ENCODE measurements at regions not wholly inside any gene's neighbourhood (a gene's known extent, or its start where the extent isn't known, plus 50 kb on each side); places are given as distances from the start of the nearest gene placed in this dataset.
A peak's percentile ranks its signal among the peaks of the same experiment; 100 is the strongest.

DNA sequence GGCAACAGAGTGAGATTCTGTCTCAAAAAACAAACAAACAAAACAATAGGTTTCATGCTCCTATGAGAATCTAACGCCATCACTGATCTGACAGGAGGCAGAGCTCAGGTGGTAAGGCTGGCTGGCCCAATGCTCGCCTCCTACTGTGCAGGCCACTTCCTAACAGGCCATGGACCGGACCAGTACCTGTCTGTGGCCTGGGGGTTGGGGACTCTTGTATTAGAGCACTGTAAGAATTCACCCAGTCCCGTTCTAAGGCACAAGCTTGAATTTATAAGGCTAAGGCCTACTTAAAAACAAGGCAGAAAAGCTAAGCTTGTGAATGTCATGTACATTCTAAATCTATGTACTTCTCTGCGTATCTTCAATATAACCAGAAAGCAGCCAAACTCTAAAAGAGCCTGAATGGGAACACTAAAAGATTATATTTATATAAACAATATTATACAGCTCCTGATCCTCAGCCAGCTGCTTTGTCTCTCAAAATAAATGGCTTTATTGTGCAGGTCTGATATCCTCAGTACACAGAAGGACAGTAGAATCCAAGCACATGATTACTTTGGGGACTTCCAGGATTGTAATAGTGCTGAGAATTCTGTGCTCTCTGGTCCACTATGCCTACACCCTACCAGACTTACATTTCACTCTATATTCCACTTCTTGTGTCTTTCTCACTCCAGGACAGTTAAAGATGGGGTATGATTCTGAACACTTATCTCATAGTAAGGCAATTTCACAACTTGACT is 64.5 kb upstream of the DST start:
- H3K27ac Mint-ChIP-seq = no peak overlapping the region
- 100% methylated on average over 3 of the region's 5 CpGs for WGBS (ENCODE audit: insufficient coverage)
- intact Hi-C loops (cut with micrococcal nuclease) = no loop called here

DNA sequence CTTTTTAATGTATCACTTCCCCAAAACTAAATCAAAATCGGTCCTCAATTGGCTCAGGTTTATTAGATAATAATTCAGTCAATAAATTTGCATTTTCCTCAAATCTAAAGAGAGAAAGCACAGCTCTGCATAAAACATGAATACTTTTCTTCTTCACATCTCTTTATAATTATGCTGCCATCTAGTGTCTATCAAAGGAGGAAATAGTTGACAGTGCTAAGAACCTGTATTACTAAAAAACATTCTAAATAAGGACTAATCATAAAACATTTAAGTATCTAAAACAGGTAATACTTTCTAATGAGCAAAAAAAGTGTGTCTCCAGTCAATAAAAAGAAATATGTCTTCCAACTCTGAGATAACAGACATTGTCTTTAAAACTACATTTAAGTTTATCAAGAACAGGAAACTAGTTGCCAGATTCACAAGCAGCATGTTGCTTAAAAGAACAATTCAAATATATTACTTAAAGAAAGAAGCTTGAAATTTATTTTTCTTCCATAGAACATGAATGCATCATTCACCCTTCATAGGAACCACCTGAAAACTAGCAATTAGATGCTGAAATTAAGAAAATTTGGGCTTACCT is 56.5 kb upstream of the DST start:
- CTCF ChIA-PET = interaction anchor here (1.4 to 2.2 kb wide), 4 partner anchors 10 to 31 kb away, joined by 3 to 10 read pairs (median 4); no protein-coding TSS in a partner anchor
- ATAC-seq (ENCODE audit: low read depth) (no peak), DNase-seq (no peak)
- no peak overlapping the region for H3K4me3 Mint-ChIP-seq
- Histone ChIP-seq H4K20me1 (ENCODE audit: control insufficient read depth, insufficient read depth, low read length, poor library complexity, severe bottlenecking) (no peaks in the 10 kb centered on the region), H3K9ac (ENCODE audit: low read length) (no peak overlapping the region), H3K4me2 (replicated peaks; ENCODE audit: low read depth, low read length, poor library complexity, severe bottlenecking) (no peak overlapping the region), H3K36me3 (replicated peaks in 1 of 2; ENCODE audit: control extremely low read depth in 1 of 2, control insufficient read depth in 1 of 2, extremely low read depth in 1 of 2, insufficient read depth in 2 of 2, low read length in 1 of 2) (no peaks in the 10 kb centered on the region), H3K79me2 (ENCODE audit: control insufficient read depth, insufficient read depth, low read length) (no peaks in the 10 kb centered on the region), H2AFZ (ENCODE audit: insufficient read depth, low read depth, low read length, poor library complexity, severe bottlenecking) (no peak overlapping the region), H3K4me3 (ENCODE audit: control extremely low read depth in 1 of 5, extremely low read depth in 1 of 5, insufficient read depth in 1 of 5, low read depth in 2 of 5, low read length in 4 of 5) (no peak overlapping the region), H3K27ac (ENCODE audit: low read length in 2 of 2) (no peak overlapping the region), H3K27me3 (replicated peaks in 1 of 4; ENCODE audit: control extremely low read depth in 1 of 4, control insufficient read depth in 3 of 4, insufficient read depth in 4 of 4, low read length in 3 of 4) (no peaks in the 10 kb centered on the region), H3K9me3 (ENCODE audit: control extremely low read depth in 1 of 3, control insufficient read depth in 2 of 3, insufficient read depth in 1 of 3, low read length in 2 of 3) (no peaks in the 10 kb centered on the region), H3K4me1 (ENCODE audit: control insufficient read depth in 2 of 2, insufficient read depth in 2 of 2, low read length in 2 of 2) (no peaks in the 10 kb centered on the region)
- H3K27me3 Mint-ChIP-seq = no peaks in the 10 kb centered on the region
- intact Hi-C loops (cut with micrococcal nuclease) = loop anchor here (5.0 kb wide), 1 partner anchor 342 kb away; no protein-coding TSS in a partner anchor
- H3K27ac Mint-ChIP-seq = no peak overlapping the region
- WGBS (ENCODE audit: insufficient coverage) = no CpG with 5 or more reads among the region's 1 CpG
- no peaks in the 10 kb centered on the region for H3K4me1 Mint-ChIP-seq
- peaks cover 2% of the 10 kb centered on the region for H3K9me3 Mint-ChIP-seq (ENCODE audit: insufficient read depth)
- TF ChIP-seq, protein P1, sequence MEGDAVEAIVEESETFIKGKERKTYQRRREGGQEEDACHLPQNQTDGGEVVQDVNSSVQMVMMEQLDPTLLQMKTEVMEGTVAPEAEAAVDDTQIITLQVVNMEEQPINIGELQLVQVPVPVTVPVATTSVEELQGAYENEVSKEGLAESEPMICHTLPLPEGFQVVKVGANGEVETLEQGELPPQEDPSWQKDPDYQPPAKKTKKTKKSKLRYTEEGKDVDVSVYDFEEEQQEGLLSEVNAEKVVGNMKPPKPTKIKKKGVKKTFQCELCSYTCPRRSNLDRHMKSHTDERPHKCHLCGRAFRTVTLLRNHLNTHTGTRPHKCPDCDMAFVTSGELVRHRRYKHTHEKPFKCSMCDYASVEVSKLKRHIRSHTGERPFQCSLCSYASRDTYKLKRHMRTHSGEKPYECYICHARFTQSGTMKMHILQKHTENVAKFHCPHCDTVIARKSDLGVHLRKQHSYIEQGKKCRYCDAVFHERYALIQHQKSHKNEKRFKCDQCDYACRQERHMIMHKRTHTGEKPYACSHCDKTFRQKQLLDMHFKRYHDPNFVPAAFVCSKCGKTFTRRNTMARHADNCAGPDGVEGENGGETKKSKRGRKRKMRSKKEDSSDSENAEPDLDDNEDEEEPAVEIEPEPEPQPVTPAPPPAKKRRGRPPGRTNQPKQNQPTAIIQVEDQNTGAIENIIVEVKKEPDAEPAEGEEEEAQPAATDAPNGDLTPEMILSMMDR (IDR thresholded peaks at IDR 0.05) = peak; percentile 40
- TF ChIP-seq EZH2 (IDR thresholded peaks at IDR 0.05; ENCODE audit: borderline replicate concordance, insufficient read depth, low read depth, low read length, poor library complexity, severe bottlenecking) = no peak
- POLR2A ChIA-PET = no interaction called here

More for the DNA sequence above, 64.5 kb upstream of the DST start:
- Histone ChIP-seq H3K9ac (ENCODE audit: low read length) (no peak overlapping the region), H2AFZ (ENCODE audit: insufficient read depth, low read depth, low read length, poor library complexity, severe bottlenecking) (no peak overlapping the region), H3K36me3 (replicated peaks in 1 of 2; ENCODE audit: control extremely low read depth in 1 of 2, control insufficient read depth in 1 of 2, extremely low read depth in 1 of 2, insufficient read depth in 2 of 2, low read length in 1 of 2) (no peaks in the 10 kb centered on the region), H3K27me3 (replicated peaks in 1 of 4; ENCODE audit: control extremely low read depth in 1 of 4, control insufficient read depth in 3 of 4, insufficient read depth in 4 of 4, low read length in 3 of 4) (no peaks in the 10 kb centered on the region), H3K27ac (ENCODE audit: low read length in 2 of 2) (no peak overlapping the region), H3K9me3 (ENCODE audit: control extremely low read depth in 1 of 3, control insufficient read depth in 2 of 3, insufficient read depth in 1 of 3, low read length in 2 of 3) (no peaks in the 10 kb centered on the region), H3K4me1 (ENCODE audit: control insufficient read depth in 2 of 2, insufficient read depth in 2 of 2, low read length in 2 of 2) (no peaks in the 10 kb centered on the region), H3K79me2 (ENCODE audit: control insufficient read depth, insufficient read depth, low read length) (no peaks in the 10 kb centered on the region), H3K4me3 (ENCODE audit: control extremely low read depth in 1 of 5, extremely low read depth in 1 of 5, insufficient read depth in 1 of 5, low read depth in 2 of 5, low read length in 4 of 5) (no peak overlapping the region), H4K20me1 (ENCODE audit: control insufficient read depth, insufficient read depth, low read length, poor library complexity, severe bottlenecking) (no peaks in the 10 kb centered on the region), H3K4me2 (replicated peaks; ENCODE audit: low read depth, low read length, poor library complexity, severe bottlenecking) (no peak overlapping the region)
- H3K4me1 Mint-ChIP-seq = no peaks in the 10 kb centered on the region
- DNase-seq = no peak
- POLR2A ChIA-PET = no interaction called here
- no peaks in the 10 kb centered on the region for H3K9me3 Mint-ChIP-seq (ENCODE audit: insufficient read depth)
- no peak overlapping the region for H3K4me3 Mint-ChIP-seq
- CTCF ChIA-PET = interaction anchor here (1.5 kb wide), 1 partner anchor 9 kb away, joined by 4 read pairs; no protein-coding TSS in a partner anchor
- ATAC-seq (ENCODE audit: low read depth) = no peak
- peaks cover 3% of the 10 kb centered on the region for H3K27me3 Mint-ChIP-seq
- TF ChIP-seq, protein P1 (IDR thresholded peaks at IDR 0.05) = no peak
- TF ChIP-seq EZH2 (IDR thresholded peaks at IDR 0.05; ENCODE audit: borderline replicate concordance, insufficient read depth, low read depth, low read length, poor library complexity, severe bottlenecking) = no peak

Measured in B cell (primary cell).